HL-60 (cell line): ENCODE measurements at regions not wholly inside any gene's neighbourhood (a gene's known extent, or its start where the extent isn't known, plus 50 kb on each side); places are given as distances from the start of the nearest gene placed in this dataset.

Experiments used
- CTCF ChIP-seq: IDR thresholded peaks from one replicate; pipeline ENCODE4 v1.5.1; 2011; ENCODE audit warnings: low read length, control low read depth, inconsistent platforms; ENCODE audit not compliant: insufficient read depth
- GABPA ChIP-seq: IDR thresholded peaks from 2 replicates; pipeline ENCODE4 v1.6.1; 2012; ENCODE audit warnings: low read depth
- POLR2AphosphoS5 ChIP-seq: IDR thresholded peaks from 2 replicates; pipeline ENCODE4 v1.6.1; 2012; ENCODE audit warnings: low read depth
- SPI1 ChIP-seq: IDR thresholded peaks from 2 replicates; pipeline ENCODE4 v1.6.1; 2012; ENCODE audit warnings: low read depth, mild to moderate bottlenecking, borderline replicate concordance

DNA sequence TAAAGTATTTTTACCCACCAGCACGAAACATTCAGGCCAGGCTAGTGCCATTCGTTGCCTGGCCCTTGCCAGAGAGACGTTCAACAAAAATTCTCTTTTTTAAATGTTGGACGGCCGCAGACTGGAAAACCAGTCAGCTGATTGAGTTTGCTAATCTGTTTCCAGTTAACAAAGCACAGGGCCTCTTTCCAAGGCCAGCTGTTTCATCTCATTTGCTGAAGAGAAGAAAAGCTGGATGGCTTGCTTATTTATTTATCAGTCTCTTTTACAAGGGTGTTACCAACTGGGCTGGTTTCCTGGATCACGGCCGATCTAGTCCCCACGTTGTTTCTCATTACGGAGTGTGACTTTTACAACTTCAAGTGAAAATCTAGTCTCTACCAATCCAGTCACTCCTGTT lies 418.7 kb upstream of the DYNLRB2 start:
- TF ChIP-seq CTCF, result no peak
- TF ChIP-seq POLR2AphosphoS5, result no peak
- TF ChIP-seq SPI1, result no peak
- no peak for TF ChIP-seq GABPA
